Heart left ventricle (tissue), 16 donors: ENCODE measurements at regions not wholly inside any gene's neighbourhood (a gene's known extent, or its start where the extent isn't known, plus 50 kb on each side); places are given as distances from the start of the nearest gene placed in this dataset.

Source experiments
- ATAC-seq, 4 donors: fragments of 200-7000 bp; cut with Tn5 transposase; one replicate each; pipeline ENCODE4 v1.9.1; 2020 to 2022; ENCODE audit warnings: moderate library complexity in 4 of 4, mild to moderate bottlenecking in 3 of 4, moderate number of reproducible peaks in 1 of 4
- DNase-seq, 5 donors: peaks; one replicate each; pipeline ENCODE4 v3.0.0-alpha.2; 2020
- H3K27ac ChIP-seq, 12 donors: fragments of 200-600 bp; sonication (generic) in 4 of 12; one replicate each; pipeline versions ENCODE4 v1.5.0 to v1.8.0; 2016 to 2022; ENCODE audit warnings: mild to moderate bottlenecking in 2 of 12
- H3K27me3 ChIP-seq, 9 donors: fragments of 200-600 bp; sonication (generic) in 2 of 9; one replicate each; pipeline versions ENCODE4 v1.5.1 to v1.8.0; 2016 to 2022; ENCODE audit warnings: mild to moderate bottlenecking in 3 of 9
- H3K36me3 ChIP-seq, 9 donors: fragments of 200-600 bp; sonication (generic) in 2 of 9; one replicate each; pipeline versions ENCODE4 v1.5.0 to v1.8.0; 2018 to 2022; ENCODE audit warnings: mild to moderate bottlenecking in 2 of 9
- H3K4me1 ChIP-seq, 12 donors: fragments of 200-600 bp; sonication (generic) in 4 of 12; one replicate each; pipeline versions ENCODE4 v1.5.0 to v1.8.0; 2016 to 2022; ENCODE audit warnings: mild to moderate bottlenecking in 3 of 12
- H3K4me3 ChIP-seq, 12 donors: fragments of 200-600 bp; sonication (generic) in 4 of 12; one replicate each; pipeline versions ENCODE4 v1.5.0 to v1.8.0; 2017 to 2022; ENCODE audit warnings: mild to moderate bottlenecking in 9 of 12, moderate library complexity in 4 of 12
- H3K9me3 ChIP-seq, 12 donors: fragments of 200-600 bp; sonication (generic) in 4 of 12; one replicate each; pipeline versions ENCODE4 v1.5.0 to v1.8.0; 2016 to 2022; ENCODE audit warnings: mild to moderate bottlenecking in 1 of 12
- POLR2A ChIP-seq, 2 donors: fragments of 450-650 bp; IDR thresholded peaks; one replicate each; pipeline ENCODE4 v1.6.1; 2017; ENCODE audit warnings: antibody characterized with exemption in 2 of 2, mild to moderate bottlenecking in 2 of 2, moderate library complexity in 2 of 2
- WGBS, 4 donors: extraction: QIAGEN DNeasy Blood & Tissue Kit in 2 of 4; methylation state at CpG; one replicate each; pipeline versions ENCODE4 v1.1.5 to v1.1.7; 2013 to 2018; 5-methylcytosine and 5-hydroxymethylcytosine counted together
- intact Hi-C, 10 donors: fragments of 100-400 bp; cut with DNase I; formaldehyde crosslinking; loops; one replicate each; pipeline versions ENCODE4 v1.11.1 to v1.14.2; 2022
- TF ChIP-seq, protein P1 (sequence below), 12 donors: fragments of 200-600 bp; sonication (generic) in 4 of 12; IDR thresholded peaks; one replicate each; pipeline versions ENCODE4 v1.5.0 to v1.8.0; 2018 to 2022; ENCODE audit warnings: antibody characterized with exemption in 12 of 12, mild to moderate bottlenecking in 5 of 12
- donor health status: ischemic (EF 13 %, LVEDD 7.1; RV severe dilation, severe dysfunction).
- donor health status: healthy with polysubstance abuse.
- donor health status: DM: no; HTN: yes; CAD: no.
- donor health status: DM: no; HTN: no; CAD: no.
- donor health status: ischemic (EF 25% LVEDD 6.9; RV normal size, moderate dysfunction).
- donor health status: ischemic (EF 25% LVEDD 5.7; RV mildly dilated, moderate dysfunction).
- donor health status: healthy.
- donor health status: DM: yes; HTN: yes; CAD: no.
- donor health status: ischemic (EF 35%, LVEDD 5.7; RV mildly dilated, moderate dysfunction).
- donor health status: nonischemic (EF 11% LVEDD 7.7; RV severe dilation, severe dysfunction).
- donor health status: DM: yes; HTN: yes; CAD: no.
- donor health status: PGD.
- donor health status: ischemic (EF 29% LVEDD 5.4; RV normal size, mild dysfunction).
- donor health status: nonischemic (EF 23%, LVEDD 6.1; RV moderate dilation, normal function).

DNA sequence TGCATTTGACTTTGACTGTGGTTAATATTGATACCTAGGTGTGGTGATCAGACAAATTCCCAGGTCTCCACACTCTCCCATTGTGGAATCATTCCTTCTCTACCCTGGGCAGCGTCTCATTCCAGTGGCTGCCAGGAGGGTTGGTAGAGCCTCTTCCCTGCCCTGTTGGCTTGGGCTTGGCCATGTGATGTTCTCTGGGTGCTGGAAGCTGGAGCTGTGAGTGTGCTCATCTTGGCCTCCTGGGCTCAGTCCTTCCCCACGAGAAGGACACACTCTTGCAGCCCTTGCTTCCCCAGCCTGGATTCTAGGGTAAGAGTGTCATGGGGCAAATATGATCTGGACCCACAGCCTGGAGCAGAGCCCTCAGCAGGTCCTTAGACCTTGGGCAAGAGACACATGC, 167.2 kb upstream of the IRX4 start:
- no peak for DNase-seq
- H3K4me1 ChIP-seq: no peaks in the 10 kb centered on the region
- no peak overlapping the region for H3K27ac ChIP-seq
- TF ChIP-seq, protein P1, sequence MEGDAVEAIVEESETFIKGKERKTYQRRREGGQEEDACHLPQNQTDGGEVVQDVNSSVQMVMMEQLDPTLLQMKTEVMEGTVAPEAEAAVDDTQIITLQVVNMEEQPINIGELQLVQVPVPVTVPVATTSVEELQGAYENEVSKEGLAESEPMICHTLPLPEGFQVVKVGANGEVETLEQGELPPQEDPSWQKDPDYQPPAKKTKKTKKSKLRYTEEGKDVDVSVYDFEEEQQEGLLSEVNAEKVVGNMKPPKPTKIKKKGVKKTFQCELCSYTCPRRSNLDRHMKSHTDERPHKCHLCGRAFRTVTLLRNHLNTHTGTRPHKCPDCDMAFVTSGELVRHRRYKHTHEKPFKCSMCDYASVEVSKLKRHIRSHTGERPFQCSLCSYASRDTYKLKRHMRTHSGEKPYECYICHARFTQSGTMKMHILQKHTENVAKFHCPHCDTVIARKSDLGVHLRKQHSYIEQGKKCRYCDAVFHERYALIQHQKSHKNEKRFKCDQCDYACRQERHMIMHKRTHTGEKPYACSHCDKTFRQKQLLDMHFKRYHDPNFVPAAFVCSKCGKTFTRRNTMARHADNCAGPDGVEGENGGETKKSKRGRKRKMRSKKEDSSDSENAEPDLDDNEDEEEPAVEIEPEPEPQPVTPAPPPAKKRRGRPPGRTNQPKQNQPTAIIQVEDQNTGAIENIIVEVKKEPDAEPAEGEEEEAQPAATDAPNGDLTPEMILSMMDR (IDR thresholded peaks at IDR 0.05): no peak
- TF ChIP-seq POLR2A (IDR thresholded peaks at IDR 0.05): no peak
- H3K36me3 ChIP-seq: no peaks in the 10 kb centered on the region
- peaks cover 0 to 7% (median 0%) of the 10 kb centered on the region in 12 donors for H3K9me3 ChIP-seq
- H3K4me3 ChIP-seq: no peak overlapping the region
- H3K27me3 ChIP-seq: peaks cover 0 to 3% (median 0%) of the 10 kb centered on the region in 9 donors
- intact Hi-C loops: no loop called here
- WGBS, 4 donors: 58 to 64% (median 60%) methylated on average over 2 of the region's 2 CpGs
- no peak for ATAC-seq

DNA sequence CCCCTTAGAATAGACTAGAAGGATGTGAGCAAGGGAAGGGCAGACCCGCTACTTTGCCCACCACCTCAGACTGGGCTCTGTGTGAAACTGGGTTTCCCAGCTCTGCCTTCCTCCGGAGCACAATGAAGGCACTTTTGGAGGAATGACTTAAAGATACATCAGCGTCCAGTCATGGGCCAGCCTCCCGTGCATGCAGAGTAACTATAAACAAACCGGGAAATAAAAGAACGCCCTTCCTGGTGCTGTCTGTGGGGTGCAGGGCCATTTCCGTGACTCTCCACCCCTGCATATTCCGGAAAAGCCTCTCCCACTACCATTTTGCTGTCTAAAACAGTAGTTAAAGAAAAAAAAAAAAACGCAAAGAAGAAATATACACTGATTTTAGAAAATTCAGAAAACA, 165.9 kb upstream of the IRX4 start:
- no peaks in the 10 kb centered on the region for H3K36me3 ChIP-seq
- peaks cover 0 to 3% (median 0%) of the 10 kb centered on the region in 9 donors for H3K27me3 ChIP-seq
- H3K27ac ChIP-seq: no peak overlapping the region
- no peak for ATAC-seq
- DNase-seq: no peak
- intact Hi-C loops: no loop called here
- H3K4me1 ChIP-seq: no peaks in the 10 kb centered on the region
- peaks cover 0 to 7% (median 0%) of the 10 kb centered on the region in 12 donors for H3K9me3 ChIP-seq
- WGBS, 4 donors: 69 to 80% (median 73%) methylated on average over 9 of the region's 9 CpGs
- H3K4me3 ChIP-seq: no peak overlapping the region
- TF ChIP-seq POLR2A (IDR thresholded peaks at IDR 0.05): no peak
- TF ChIP-seq, protein P1 (IDR thresholded peaks at IDR 0.05): no peak

DNA sequence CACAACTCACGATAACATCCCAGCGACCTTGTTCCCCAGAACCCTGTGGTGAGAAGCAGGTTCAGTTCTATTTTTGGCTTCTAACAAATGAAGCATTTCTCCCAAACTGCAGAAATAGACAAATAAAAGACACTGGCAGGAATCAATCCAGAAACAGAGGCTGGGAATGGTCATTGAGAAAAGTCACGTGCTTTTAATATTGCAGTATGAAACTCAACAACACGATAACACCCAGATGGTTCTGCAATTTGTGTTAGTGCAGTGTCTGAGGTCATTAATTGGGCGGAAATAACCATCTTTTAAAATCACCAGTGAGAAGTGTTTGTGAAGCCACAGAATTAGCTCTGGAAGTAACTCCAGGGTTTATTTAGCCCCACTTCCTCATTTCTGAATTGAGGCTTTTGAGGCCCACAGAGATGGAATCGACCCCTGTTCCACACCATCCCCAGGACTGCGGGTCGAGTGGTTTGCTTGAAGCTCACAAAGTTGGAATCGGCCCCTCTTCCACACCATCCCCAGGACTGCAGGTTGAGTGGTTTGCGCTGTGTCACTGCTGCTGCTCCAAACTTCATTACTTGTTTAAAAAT, 164.7 kb upstream of the IRX4 start:
- no peaks in the 10 kb centered on the region for H3K4me1 ChIP-seq
- intact Hi-C loops: no loop called here
- ATAC-seq (no peak), DNase-seq (no peak)
- WGBS, 4 donors: 68 to 75% (median 73%) methylated on average over 10 of the region's 10 CpGs
- H3K4me3 ChIP-seq: no peak overlapping the region
- TF ChIP-seq, protein P1 (IDR thresholded peaks at IDR 0.05): no peak
- no peak for TF ChIP-seq POLR2A (IDR thresholded peaks at IDR 0.05)
- no peaks in the 10 kb centered on the region for H3K36me3 ChIP-seq
- no peak overlapping the region for H3K27ac ChIP-seq
- H3K9me3 ChIP-seq: peaks cover 0 to 7% (median 0%) of the 10 kb centered on the region in 12 donors
- H3K27me3 ChIP-seq: peaks cover 0 to 2% (median 0%) of the 10 kb centered on the region in 9 donors

DNA sequence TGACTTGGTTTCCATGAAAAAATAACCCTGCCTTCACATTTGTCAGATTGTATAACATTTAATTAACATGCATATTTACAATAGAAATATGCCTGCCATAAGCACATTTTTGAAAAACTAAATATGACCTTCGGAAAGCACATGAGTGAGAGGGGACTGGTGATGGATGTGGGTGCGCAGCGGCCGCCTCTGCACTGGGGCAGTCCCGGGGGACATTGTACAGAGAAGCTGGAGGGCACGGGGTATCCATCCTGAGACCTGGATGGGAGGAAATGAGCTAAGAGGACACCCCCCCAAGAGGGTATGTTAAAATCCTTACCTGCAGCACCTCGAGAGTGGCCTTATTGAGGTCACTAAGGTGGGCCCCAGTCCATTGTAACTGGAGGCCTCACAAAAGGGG, 161.3 kb upstream of the IRX4 start:
- ATAC-seq (no peak), DNase-seq (no peak)
- Histone ChIP-seq H3K4me3 (no peak overlapping the region), H3K27ac (no peak overlapping the region), H3K4me1 (peaks cover 0 to 4% (median 0%) of the 10 kb centered on the region in 12 donors), H3K36me3 (no peaks in the 10 kb centered on the region), H3K9me3 (peaks cover 0 to 7% (median 0%) of the 10 kb centered on the region in 12 donors), H3K27me3 (no peaks in the 10 kb centered on the region)
- WGBS, 4 donors: 82 to 90% (median 85%) methylated on average over 7 of the region's 7 CpGs
- intact Hi-C loops: loop anchor here in 2 of 10 donors (5.0 kb wide), 1 partner anchor 282 kb away; no protein-coding TSS in a partner anchor
- no peak for TF ChIP-seq POLR2A (IDR thresholded peaks at IDR 0.05)
- TF ChIP-seq, protein P1 (IDR thresholded peaks at IDR 0.05): no peak
